GM12878 (cell line): ENCODE measurements at regions not wholly inside any gene's neighbourhood (a gene's known extent, or its start where the extent isn't known, plus 50 kb on each side); places are given as distances from the start of the nearest gene placed in this dataset.

ENCODE experiments used
- ATAC-seq: fragments of 200-7000 bp; cut with Tn5 transposase; 3 replicates; pipeline ENCODE4 v1.9.1; 2020; ENCODE audit warnings: mild to moderate bottlenecking, moderate library complexity
- BruUV-seq: library from RNA; stranded (reverse); fragments of 400-500 nt; replicated peaks from 2 replicates; lab custom pipeline; 2021; lab: Mats Ljungman, UMichigan
- CTCF ChIA-PET: fragments of 300-600 bp; sonication (Branson Sonifier 250); formaldehyde crosslinking; extraction: SDS; loops from one replicate; lab custom pipeline; 2021; ENCODE audit warnings: inconsistent platforms; lab: Yijun Ruan, JAX
- POLR2A ChIA-PET: fragments of 350-600 bp; formaldehyde crosslinking; extraction: SDS; loops from one replicate; lab custom pipeline; 2021; ENCODE audit warnings: inconsistent platforms; lab: Charles Lee
- RAD21 ChIA-PET: fragments of 300-600 bp; sonication (Branson Sonifier 250); formaldehyde crosslinking; loops from one replicate; lab custom pipeline; 2023; ENCODE audit warnings: antibody characterized with exemption; ENCODE audit not compliant: unreplicated experiment; lab: Charles Lee
- SMC1A ChIA-PET: fragments of 300-600 bp; sonication (Branson Sonifier 250); formaldehyde crosslinking; loops from one replicate; lab custom pipeline; 2023; ENCODE audit not compliant: unreplicated experiment, uncharacterized antibody; lab: Charles Lee
- DNase-seq: peaks from one replicate; pipeline ENCODE4 v3.0.0-alpha.2; 2011; ENCODE audit warnings: low read depth, low spot score
- FAIRE-seq: peaks from 3 replicates; lab custom pipeline; 2011; peaks lifted over from hg19 to GRCh38; lab: Jason Lieb, UNC
- H2AFZ ChIP-seq: 2 replicates; pipeline ENCODE4 v1.6.0; 2011; ENCODE audit warnings: low read depth, low read length, control low read depth; ENCODE audit not compliant: control insufficient read depth
- H3K27ac ChIP-seq: 2 replicates; pipeline ENCODE4 v1.5.1; 2011; ENCODE audit warnings: control low read depth; ENCODE audit not compliant: control insufficient read depth, insufficient read depth
- H3K27me3 ChIP-seq, 2 experiments: replicated peaks in 1 of 2; 2 replicates each; pipeline versions ENCODE4 v1.6.0 to v1.6.1; 2011; ENCODE audit warnings: low read length in 1 of 2; ENCODE audit not compliant: control insufficient read depth in 2 of 2, insufficient read depth in 2 of 2
- H3K36me3 ChIP-seq, 2 experiments: 2 replicates each; pipeline ENCODE4 v1.5.1; 2011; ENCODE audit warnings: low read length in 1 of 2; ENCODE audit not compliant: control insufficient read depth in 2 of 2, insufficient read depth in 2 of 2
- H3K4me1 ChIP-seq: 2 replicates; pipeline ENCODE4 v1.6.1; 2011; ENCODE audit warnings: mild to moderate bottlenecking, low read length, moderate library complexity, mixed read lengths; ENCODE audit not compliant: control insufficient read depth, insufficient read depth
- H3K4me2 ChIP-seq: 2 replicates; pipeline ENCODE4 v1.6.0; 2011; ENCODE audit warnings: control low read depth; ENCODE audit not compliant: control insufficient read depth, insufficient read depth
- H3K4me3 ChIP-seq: fragments of 200-600 bp; sonication (generic); 2 replicates; pipeline ENCODE4 v1.5.1; 2016
- H3K79me2 ChIP-seq: 2 replicates; pipeline ENCODE4 v1.6.0; 2011; ENCODE audit warnings: low read length; ENCODE audit not compliant: control insufficient read depth, insufficient read depth
- H3K9ac ChIP-seq: 2 replicates; pipeline ENCODE4 v1.8.0; 2011; ENCODE audit warnings: low read length, control low read depth, mixed read lengths; ENCODE audit not compliant: control insufficient read depth, insufficient read depth
- H3K9me3 ChIP-seq: replicated peaks from 3 replicates; pipeline ENCODE4 v1.5.1; 2011; ENCODE audit warnings: mild to moderate bottlenecking, low read length; ENCODE audit not compliant: control insufficient read depth, insufficient read depth
- H4K20me1 ChIP-seq: 2 replicates; pipeline ENCODE4 v1.6.0; 2011; ENCODE audit not compliant: control insufficient read depth, insufficient read depth
- CBX3 ChIP-seq: fragments of 200-600 bp; sonication (generic); IDR thresholded peaks from 2 replicates; pipeline ENCODE4 v1.6.1; 2016; ENCODE audit warnings: low read depth, borderline replicate concordance
- CHD4 ChIP-seq: fragments of 200-600 bp; sonication (generic); IDR thresholded peaks from 2 replicates; pipeline ENCODE4 v1.6.1; 2016; ENCODE audit warnings: mild to moderate bottlenecking
- MYC ChIP-seq: IDR thresholded peaks from 2 replicates; pipeline ENCODE4 v1.6.1; 2011; ENCODE audit warnings: mild to moderate bottlenecking, low read length, moderate library complexity, inconsistent platforms; ENCODE audit not compliant: insufficient read depth, insufficient replicate concordance, insufficient read length, severe bottlenecking
- WGBS: methylation state at CpG from one replicate; pipeline ENCODE4 v1.1.6; 2016; ENCODE audit warnings: low lambda C conversion rate; ENCODE audit not compliant: insufficient replicate concordance, insufficient coverage; ENCODE audit errors: missing lambda C conversion rate; 5-methylcytosine and 5-hydroxymethylcytosine counted together
- in situ Hi-C: fragments of 300-500 bp; cut with MboI; formaldehyde crosslinking; loops from 9 replicates; pipeline ENCODE4 v1.14.3; 2018; ENCODE audit warnings: mixed read lengths
- intact Hi-C: fragments of 100-400 bp; cut with micrococcal nuclease; formaldehyde crosslinking; loops from one replicate; pipeline ENCODE4 v1.14.2; 2022; ENCODE audit not compliant: unreplicated experiment
- TF ChIP-seq, protein P1 (sequence below): fragments of 450-650 bp; IDR thresholded peaks from 2 replicates; pipeline ENCODE4 v1.6.1; 2017; ENCODE audit warnings: mild to moderate bottlenecking, low read depth, inconsistent platforms; ENCODE audit not compliant: poor library complexity, severe bottlenecking
- TF ChIP-seq, protein P2 (sequence below): fragments of 450-650 bp; conservative IDR thresholded peaks from 2 replicates; pipeline ENCODE4 v1.6.1; 2017; ENCODE audit warnings: mild to moderate bottlenecking, moderate library complexity
- TF ChIP-seq, protein P3 (sequence below): fragments of 450-650 bp; IDR thresholded peaks from 2 replicates; pipeline ENCODE4 v1.6.1; 2016; ENCODE audit warnings: mild to moderate bottlenecking, moderate library complexity, borderline replicate concordance
- TF ChIP-seq, protein P4 (sequence below), 3 experiments: IDR thresholded peaks in 2 of 3; conservative IDR thresholded peaks in 1 of 3; 2 replicates each; pipeline ENCODE4 v1.5.1; 2011; ENCODE audit warnings: low read depth in 3 of 3, low read length in 3 of 3, mild to moderate bottlenecking in 3 of 3, control low read depth in 2 of 3, moderate library complexity in 2 of 3, inconsistent platforms in 1 of 3, mixed read lengths in 1 of 3; ENCODE audit not compliant: control insufficient read depth in 2 of 3, insufficient read depth in 1 of 3; ENCODE audit errors: extremely low read depth in 1 of 3

DNA sequence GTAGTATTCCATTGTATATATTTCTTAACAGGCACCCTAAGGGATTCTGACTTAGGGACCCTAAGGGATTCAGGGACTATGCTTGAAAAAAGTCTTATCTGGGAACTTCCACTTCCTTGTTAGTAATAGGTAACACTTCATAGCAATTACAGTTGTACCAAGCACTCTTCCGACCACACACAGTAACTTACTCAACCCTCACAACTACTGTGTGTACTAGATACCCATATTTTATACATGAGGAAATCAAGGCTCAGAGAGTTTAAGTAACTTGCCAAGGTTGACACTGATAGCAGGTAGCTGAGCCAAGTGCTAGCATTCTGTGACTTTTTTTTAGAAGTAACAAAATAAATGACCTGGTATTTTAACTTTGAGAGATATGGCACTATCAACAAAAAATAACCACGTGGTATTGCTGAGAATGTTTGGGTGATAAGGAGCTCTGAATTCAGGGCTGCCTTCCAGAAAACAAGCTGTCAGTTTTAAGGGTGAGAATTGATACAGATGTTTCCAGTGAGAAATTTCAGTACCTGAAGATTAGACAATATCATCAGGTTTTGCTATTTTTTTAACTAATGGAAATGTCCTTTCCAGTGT lies 210.3 kb upstream of the SUCLG2 start:
- 0% methylated on average over 2 of the region's 2 CpGs for WGBS
- FAIRE-seq (no peak), ATAC-seq (no peak), DNase-seq (no peak)
- BruUV-seq: no TSS peak
- Histone ChIP-seq H3K4me2 (no peak overlapping the region), H2AFZ (no peak overlapping the region), H3K9me3 (no peaks in the 10 kb centered on the region), H3K27ac (no peak overlapping the region), H3K9ac (no peak overlapping the region), H4K20me1 (no peaks in the 10 kb centered on the region), H3K4me1 (no peaks in the 10 kb centered on the region), H3K4me3 (no peak overlapping the region), H3K79me2 (no peaks in the 10 kb centered on the region), H3K27me3 (no peaks in the 10 kb centered on the region), H3K36me3 (no peaks in the 10 kb centered on the region)
- POLR2A ChIA-PET: no interaction called here
- TF ChIP-seq CHD4: no peak
- TF ChIP-seq, protein P1, sequence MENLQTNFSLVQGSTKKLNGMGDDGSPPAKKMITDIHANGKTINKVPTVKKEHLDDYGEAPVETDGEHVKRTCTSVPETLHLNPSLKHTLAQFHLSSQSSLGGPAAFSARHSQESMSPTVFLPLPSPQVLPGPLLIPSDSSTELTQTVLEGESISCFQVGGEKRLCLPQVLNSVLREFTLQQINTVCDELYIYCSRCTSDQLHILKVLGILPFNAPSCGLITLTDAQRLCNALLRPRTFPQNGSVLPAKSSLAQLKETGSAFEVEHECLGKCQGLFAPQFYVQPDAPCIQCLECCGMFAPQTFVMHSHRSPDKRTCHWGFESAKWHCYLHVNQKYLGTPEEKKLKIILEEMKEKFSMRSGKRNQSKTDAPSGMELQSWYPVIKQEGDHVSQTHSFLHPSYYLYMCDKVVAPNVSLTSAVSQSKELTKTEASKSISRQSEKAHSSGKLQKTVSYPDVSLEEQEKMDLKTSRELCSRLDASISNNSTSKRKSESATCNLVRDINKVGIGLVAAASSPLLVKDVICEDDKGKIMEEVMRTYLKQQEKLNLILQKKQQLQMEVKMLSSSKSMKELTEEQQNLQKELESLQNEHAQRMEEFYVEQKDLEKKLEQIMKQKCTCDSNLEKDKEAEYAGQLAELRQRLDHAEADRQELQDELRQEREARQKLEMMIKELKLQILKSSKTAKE: no peak
- TF ChIP-seq, protein P2, sequence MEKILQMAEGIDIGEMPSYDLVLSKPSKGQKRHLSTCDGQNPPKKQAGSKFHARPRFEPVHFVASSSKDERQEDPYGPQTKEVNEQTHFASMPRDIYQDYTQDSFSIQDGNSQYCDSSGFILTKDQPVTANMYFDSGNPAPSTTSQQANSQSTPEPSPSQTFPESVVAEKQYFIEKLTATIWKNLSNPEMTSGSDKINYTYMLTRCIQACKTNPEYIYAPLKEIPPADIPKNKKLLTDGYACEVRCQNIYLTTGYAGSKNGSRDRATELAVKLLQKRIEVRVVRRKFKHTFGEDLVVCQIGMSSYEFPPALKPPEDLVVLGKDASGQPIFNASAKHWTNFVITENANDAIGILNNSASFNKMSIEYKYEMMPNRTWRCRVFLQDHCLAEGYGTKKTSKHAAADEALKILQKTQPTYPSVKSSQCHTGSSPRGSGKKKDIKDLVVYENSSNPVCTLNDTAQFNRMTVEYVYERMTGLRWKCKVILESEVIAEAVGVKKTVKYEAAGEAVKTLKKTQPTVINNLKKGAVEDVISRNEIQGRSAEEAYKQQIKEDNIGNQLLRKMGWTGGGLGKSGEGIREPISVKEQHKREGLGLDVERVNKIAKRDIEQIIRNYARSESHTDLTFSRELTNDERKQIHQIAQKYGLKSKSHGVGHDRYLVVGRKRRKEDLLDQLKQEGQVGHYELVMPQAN: no peak
- TF ChIP-seq, protein P3, sequence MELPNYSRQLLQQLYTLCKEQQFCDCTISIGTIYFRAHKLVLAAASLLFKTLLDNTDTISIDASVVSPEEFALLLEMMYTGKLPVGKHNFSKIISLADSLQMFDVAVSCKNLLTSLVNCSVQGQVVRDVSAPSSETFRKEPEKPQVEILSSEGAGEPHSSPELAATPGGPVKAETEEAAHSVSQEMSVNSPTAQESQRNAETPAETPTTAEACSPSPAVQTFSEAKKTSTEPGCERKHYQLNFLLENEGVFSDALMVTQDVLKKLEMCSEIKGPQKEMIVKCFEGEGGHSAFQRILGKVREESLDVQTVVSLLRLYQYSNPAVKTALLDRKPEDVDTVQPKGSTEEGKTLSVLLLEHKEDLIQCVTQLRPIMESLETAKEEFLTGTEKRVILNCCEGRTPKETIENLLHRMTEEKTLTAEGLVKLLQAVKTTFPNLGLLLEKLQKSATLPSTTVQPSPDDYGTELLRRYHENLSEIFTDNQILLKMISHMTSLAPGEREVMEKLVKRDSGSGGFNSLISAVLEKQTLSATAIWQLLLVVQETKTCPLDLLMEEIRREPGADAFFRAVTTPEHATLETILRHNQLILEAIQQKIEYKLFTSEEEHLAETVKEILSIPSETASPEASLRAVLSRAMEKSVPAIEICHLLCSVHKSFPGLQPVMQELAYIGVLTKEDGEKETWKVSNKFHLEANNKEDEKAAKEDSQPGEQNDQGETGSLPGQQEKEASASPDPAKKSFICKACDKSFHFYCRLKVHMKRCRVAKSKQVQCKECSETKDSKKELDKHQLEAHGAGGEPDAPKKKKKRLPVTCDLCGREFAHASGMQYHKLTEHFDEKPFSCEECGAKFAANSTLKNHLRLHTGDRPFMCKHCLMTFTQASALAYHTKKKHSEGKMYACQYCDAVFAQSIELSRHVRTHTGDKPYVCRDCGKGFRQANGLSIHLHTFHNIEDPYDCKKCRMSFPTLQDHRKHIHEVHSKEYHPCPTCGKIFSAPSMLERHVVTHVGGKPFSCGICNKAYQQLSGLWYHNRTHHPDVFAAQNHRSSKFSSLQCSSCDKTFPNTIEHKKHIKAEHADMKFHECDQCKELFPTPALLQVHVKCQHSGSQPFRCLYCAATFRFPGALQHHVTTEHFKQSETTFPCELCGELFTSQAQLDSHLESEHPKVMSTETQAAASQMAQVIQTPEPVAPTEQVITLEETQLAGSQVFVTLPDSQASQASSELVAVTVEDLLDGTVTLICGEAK: no peak
- TF ChIP-seq MYC: no peak
- no peak for TF ChIP-seq CBX3
- TF ChIP-seq, protein P4, sequence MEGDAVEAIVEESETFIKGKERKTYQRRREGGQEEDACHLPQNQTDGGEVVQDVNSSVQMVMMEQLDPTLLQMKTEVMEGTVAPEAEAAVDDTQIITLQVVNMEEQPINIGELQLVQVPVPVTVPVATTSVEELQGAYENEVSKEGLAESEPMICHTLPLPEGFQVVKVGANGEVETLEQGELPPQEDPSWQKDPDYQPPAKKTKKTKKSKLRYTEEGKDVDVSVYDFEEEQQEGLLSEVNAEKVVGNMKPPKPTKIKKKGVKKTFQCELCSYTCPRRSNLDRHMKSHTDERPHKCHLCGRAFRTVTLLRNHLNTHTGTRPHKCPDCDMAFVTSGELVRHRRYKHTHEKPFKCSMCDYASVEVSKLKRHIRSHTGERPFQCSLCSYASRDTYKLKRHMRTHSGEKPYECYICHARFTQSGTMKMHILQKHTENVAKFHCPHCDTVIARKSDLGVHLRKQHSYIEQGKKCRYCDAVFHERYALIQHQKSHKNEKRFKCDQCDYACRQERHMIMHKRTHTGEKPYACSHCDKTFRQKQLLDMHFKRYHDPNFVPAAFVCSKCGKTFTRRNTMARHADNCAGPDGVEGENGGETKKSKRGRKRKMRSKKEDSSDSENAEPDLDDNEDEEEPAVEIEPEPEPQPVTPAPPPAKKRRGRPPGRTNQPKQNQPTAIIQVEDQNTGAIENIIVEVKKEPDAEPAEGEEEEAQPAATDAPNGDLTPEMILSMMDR (IDR thresholded peaks at IDR 0.05 in 2 of 3, conservative IDR thresholded peaks at IDR 0.05 in 1 of 3; ENCODE audit: control insufficient read depth in 2 of 3, extremely low read depth in 1 of 3, insufficient read depth in 1 of 3, low read depth in 3 of 3, low read length in 3 of 3): no peak
- CTCF ChIA-PET: no interaction called here
- SMC1A ChIA-PET: no interaction called here
- RAD21 ChIA-PET: no interaction called here
- in situ Hi-C loops (no loop called here), intact Hi-C loops (no loop called here)
